Activated naive CD8-positive, alpha-beta T cell treated with anti-CD3 and anti-CD28 coated beads, Interleukin-2, amount 50 U/mL, for 16 hours (primary cell): ENCODE measurements at regions not wholly inside any gene's neighbourhood (a gene's known extent, or its start where the extent isn't known, plus 50 kb on each side); places are given as distances from the start of the nearest gene placed in this dataset.

Source experiments
- DNase-seq: peaks from one replicate; pipeline ENCODE4 v3.0.0-alpha.2; 2020; ENCODE audit warnings: low read depth, low spot score

DNA sequence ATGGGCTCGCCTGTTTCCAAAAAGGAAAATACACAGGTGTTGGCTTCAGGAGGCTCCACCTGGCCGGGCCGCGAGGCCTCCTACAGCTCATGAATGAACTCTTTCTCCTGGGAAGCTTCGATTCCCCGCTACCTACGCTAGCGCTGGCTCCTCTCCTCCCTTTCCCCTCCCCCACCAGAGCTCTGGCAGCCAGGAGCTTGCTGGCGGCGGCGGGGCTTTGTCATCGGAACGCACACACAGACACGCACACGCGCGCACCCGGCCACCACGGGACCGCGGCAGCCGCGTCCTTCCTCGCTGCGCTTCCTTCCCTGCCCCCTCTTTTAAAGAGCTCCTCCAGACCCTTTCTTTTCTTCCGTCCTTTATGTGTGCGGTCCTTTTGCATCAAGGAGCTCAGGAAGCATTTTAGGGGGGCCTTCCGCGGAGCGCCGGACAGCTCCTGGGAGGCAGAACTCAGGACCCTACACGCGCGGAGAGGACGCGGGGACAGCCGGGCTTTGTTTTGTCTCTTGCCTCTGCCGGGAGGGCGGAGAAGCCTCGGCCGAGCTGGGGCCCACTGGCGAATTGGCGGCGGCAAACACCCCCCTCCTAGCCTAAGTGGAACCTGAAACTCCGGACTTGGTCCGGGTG is 70.2 kb upstream of the BCOR start:
- DNase-seq: no peak

DNA sequence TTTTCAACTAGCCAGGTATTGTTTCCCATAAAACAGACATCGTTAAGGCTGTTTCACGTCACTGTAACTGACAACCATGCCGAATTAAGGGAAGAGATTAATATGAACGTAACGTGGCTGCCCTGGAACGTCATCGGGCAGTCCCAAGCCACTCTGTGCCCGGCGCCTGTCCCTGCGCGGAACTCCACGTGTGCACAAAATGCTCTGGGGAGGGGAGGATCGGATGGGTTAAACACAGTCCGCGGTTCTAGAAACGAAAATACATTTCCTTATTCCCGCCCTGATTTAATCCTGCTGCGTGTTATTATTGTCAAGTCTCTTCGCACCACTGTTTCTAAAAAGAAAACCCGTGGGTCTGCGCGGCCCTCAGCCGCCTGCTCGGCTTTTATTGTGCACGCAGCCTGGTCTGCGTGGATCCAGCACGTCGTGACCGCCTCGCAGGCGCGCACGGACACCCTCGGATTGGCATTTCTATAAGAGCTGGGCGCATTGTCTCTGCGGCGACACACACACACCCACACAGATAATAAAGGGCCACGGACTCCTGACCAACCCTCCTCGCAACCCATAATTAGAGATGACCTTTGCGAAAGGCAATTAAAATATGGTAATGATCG is 69.6 kb upstream of the BCOR start:
- DNase-seq: no peak

DNA sequence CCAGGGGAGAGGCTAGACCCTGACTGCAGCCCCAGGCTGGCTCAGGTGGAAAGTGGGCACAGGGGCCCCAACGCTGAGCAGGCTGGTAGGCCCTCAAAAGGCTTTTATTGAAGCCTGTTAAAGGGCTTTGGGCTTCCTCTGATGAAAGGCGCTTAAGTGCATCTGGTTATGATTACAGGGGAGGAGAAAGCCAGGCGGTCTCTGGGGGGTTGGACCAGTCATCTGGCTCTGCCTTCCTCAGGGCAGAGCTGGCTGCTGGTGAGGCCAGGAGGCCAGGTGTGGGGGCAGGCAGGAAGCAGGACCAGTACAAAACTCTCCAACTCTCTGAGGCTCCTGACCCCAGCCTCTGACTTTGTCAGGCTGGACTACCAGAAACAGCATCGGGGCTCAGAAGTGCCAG is 68.8 kb upstream of the BCOR start:
- DNase-seq: no peak

DNA sequence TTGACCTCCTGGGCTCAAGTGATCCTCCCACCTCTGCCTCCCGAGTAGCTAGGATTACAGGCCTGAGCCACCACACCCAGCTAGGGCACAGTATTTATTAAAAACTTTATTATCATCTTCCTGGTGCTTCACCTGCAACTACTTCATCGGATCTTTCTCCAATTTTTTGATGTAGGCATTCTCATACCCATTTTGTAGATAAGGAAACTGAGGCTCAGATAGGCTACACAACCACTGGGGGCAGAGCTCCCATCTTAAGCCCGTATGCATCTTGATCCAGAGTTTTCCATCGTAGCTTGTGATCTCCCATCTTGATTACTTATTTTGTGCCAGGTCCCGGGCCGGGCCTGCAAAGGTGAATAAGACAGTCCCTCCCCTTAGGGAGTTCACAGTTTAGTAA is 68.1 kb upstream of the BCOR start:
- DNase-seq: no peak

DNA sequence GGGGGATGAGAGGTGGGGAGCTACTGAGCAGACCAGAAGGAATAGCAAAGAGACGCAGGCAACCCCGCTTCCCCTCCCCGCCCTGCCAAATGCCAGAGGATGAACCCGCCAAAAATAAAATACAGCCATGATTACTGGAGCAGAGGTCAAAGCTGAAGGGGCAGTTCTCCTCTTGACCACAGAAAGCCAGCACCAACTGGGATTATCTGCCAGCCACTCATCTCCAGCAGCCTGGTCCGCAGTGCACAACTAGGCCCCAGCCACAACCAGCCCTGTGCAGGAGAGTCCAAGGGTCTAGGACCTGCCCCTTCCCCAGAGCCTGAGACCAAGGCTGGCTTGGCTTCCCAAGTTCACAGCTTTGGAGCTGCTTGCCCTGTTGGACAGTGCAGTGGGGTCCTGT is 67.4 kb upstream of the BCOR start:
- no peak for DNase-seq

DNA sequence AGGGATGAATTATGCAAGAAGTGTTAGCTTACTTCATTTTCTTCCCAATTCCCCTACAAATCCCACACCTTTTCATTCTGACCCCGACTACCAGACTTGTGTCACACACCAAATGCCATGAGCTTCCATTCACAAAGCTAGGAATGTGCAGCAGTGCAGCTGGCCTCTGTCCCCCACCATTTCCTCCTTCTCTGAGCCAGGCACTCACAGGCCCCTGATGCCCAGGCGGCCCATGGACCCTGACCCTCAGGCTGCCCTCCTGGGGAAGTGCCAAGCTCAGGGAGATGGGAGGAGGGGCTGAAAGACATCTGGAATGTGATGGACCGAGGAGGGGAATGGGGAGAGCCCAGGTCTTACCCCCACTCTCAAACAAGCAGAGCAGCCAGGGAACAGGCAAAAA is 67.0 kb upstream of the BCOR start:
- DNase-seq: no peak

DNA sequence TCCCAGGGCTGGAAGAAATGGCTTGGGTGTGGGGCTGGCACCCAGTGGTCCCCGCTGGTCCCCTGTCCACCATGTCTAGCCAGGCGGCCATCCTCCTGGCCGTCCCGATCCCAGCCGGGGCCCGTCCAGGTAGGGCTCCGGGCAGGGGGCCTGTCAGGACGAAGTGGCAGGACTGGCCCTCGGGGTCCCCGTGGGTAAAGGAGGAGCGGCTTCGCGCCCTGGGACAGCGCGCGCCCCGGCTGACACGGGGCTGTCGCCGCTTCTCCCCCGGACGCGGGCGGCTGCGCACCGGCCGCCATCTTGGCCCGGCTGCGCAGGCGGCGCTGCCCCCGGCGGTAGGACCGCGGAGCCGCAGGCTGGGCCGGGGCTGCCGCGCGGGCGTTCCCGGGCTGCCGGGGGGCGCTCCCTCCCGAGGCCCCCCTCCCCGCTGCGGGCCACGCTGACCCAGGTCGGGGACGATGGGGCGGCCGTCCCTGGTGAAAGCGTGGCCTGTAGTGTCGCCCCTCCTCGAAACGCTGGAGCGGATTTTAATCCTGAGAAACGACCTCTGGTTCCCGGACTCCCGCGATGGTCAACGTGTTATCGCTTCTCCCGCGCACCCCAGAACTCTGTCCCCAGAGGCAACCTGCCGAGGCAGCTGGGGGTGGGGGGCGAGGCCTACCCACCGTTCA is 60.4 kb upstream of the BCOR start:
- DNase-seq: no peak

DNA sequence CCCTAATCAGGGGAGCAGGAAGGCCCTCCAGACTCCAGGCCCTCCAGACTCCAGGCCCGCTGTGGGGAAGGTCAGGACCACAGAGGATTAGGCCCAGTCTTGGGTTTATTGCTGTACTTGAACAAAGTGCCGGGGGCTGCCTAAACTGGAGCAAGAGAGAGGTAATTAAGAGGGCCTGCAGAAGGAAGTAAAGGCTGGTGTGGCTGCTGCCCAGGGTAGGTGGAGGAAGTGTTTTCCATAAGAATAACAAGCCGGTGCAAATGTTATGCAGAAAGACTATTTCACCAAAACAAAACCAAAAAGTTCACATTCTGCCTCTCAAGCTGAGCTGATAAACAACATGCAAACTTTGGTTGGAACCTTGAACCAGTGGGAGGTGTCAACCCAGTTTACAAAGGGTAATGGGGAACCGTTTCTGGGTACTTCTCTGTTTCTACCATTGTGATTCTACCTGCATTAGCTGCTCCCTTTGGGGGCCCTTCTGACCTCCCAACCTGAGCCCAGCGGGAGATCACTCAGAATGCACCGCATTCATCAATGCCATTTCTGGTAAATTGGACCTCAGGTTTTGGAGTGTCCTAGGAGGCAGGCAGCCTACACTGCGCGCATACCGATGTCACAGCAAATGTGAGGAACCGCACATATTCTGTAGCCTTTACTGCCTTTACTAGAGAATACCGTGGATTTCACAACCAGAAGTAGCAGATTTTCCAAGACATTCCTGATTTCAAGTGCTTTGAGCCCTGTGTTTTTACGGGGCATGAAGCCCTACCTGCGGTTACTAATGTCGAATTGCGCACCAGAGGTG is 59.7 kb upstream of the BCOR start:
- no peak for DNase-seq

DNA sequence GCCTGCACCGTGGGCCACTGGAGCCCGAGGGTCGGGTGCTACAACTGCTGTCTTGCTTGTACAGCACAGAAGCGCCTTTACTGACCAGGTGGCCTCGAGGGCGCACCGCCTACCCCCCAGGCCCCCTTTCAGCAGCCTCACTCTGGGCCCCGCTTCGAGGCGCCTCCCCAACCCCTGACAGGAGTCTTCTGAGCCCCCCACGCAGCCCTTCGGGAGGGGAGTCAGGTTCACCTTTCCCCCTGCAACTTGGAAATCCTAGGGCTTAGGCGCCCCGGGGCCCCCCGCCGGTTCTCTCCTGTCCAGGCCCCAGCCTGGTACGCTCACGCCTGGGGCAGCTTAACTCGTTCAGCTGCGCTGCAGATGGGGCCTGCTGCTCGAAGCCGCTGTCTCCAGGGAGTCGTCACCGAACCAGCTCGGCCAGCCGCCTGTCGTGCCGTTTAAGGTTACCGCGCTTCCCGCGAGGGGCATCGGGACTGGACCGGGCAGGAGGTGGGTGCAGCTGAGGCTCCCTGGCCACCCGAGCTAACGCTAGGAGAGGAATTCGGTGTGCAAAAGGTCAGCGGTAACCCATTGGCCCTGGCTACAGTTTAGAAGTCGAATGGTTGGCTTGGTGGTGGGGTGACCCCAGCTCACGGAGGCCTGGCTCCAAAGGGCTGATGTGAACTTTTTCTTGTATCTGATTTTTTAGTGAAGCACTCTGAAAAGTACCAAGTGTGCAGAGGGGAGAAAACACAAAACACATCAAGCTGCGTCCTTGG is 58.9 kb upstream of the BCOR start:
- no peak for DNase-seq

DNA sequence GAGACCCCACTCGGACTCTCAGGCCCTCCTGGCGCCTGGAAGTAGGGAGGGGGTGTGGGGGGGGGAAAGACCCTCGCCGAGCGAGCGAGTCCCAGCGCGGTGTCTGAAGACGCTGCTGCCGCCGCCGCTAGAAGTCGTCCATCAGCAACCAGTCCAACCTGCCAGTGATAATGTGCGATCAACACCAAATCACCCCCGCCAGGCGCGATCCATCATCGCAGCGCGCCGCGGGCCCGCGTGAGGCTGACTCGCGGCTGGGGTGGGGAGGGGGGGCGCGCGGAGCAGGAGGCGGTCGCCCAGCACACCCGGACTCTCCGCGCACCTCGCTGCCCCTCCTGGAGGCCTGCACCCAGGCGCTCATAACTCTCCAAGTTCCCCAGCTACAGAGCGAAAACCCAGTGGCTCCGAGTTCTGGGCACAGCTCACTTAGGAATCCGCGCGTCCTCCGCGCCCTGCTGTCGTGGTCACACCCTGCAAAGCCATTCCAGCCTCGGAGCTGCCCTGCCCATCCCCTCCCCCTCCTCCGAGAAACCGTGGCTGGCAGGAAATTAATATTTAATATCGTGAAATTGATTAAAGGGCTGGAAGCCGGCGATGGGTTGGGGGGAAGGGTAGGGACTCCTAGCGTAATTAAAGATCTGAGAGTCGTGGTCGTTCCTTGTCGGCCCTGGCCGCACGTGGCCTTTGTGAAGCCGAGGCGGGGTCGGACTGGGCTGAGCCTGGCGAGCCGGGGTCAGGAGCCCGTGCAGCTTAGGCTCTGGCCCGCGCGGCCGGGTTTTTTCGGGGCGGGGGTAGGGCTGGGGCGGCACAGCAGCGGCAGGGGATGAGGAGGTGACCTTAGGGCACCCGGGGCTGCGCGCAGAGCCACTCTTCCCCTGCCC is 58.1 kb upstream of the BCOR start:
- no peak for DNase-seq

DNA sequence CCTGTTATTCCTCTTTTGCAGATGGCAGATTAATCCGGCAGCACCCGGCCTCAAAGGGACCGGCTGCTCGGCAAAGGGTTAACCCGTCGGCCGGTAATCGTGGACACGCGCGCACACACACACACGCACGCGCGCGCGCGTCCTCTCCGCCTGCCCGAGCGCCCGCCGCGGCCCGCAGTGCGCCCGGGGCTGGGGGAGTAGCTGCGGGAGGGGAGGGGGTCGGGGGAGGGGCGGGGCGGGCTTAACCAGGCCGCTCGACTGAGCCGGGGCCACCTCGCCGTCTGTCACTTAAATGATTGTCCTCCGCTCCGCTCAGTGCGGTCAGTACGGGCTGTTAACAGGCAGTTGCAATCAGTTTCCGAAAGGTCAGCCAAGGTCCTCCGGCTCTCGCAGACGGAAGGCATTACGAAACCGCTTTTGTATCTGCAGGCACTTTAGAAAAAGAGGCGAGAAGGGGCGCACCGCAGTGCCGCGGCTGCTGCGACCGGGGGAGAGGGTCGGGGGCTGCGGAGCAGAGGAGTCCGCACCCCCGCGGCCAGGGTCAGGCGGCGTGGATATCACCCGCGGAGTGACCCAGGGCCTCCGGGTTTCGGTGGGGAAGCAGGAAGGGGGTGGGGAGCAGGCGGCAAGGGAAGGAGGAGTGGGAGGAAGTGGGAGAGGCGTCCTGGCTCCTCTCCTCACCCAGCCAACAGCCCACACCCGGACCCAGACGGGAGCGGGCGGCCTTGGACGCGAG is 57.3 kb upstream of the BCOR start:
- no peak for DNase-seq

DNA sequence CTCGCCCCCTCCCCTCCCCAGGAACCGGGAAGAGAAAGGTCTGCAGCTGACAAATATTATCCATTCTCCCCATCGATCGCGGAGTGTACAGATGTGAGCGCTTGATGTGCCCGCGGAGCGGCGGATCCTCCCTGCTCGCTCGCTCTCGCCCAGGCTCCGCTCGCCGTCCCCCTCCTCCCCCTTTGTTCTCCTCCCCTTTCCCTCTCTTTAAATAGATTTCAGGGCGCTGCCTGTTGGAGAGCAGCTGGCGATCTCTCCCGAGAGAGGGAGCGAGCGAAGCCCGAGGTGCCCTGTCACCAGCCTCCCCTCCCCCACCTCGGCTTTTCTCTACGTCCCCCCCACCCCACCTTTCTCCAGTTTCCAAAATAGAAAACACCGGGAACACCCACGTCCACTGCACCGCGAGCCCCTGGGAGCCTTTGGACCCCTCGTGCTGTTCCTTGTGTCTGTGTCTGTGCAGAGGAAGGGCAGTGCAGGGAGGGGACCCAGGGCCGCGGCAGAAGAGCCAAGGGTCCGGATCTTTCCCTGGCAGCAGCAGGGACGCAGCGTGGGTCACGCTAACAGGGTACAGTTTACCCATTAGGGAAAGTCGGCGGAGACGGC is 56.6 kb upstream of the BCOR start:
- DNase-seq: no peak

DNA sequence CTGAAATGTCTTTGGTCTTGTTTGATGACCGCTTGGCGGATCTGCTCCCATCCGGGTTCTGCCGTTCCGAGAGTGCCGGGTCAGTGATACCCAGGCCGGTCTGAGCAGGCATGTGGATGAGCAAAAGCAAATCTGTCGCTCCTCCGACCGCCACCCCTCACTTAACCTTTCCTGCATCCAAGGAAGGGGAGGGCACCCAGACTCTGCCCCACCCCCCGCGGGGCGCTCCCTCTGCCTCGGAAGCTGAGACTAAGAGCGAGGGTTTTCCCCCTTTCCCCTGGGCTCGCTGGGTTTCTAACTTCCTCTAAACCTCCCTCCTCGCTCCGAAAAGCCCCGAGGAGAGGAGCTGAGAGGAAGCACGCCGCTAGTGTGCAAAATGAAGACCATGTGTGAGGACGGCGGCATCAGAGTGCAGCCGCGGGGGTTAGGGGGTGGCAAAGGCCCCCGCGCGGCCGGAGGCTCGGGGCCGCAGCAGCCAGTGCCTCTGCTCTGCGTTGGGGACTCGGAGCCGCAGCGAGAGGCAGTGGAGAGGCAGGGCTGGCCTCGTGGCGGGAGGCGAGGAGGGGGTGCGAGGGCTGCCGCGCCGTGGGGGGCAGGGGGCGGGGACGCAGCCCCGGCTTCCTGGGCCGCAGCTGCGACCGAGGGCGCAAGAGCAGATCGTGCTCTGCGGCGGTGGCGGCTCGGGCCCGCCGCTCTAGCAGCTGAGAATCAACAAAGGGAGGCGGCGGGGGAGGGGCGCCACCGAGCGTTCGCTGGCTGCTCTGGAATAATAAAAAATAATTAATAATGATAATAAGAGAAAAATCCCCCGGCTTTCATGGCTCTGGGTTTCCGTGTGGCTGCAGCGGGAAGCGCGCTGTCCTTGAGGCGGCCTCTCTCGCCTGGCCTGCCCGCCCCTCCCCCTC is 55.8 kb upstream of the BCOR start:
- DNase-seq: no peak

DNA sequence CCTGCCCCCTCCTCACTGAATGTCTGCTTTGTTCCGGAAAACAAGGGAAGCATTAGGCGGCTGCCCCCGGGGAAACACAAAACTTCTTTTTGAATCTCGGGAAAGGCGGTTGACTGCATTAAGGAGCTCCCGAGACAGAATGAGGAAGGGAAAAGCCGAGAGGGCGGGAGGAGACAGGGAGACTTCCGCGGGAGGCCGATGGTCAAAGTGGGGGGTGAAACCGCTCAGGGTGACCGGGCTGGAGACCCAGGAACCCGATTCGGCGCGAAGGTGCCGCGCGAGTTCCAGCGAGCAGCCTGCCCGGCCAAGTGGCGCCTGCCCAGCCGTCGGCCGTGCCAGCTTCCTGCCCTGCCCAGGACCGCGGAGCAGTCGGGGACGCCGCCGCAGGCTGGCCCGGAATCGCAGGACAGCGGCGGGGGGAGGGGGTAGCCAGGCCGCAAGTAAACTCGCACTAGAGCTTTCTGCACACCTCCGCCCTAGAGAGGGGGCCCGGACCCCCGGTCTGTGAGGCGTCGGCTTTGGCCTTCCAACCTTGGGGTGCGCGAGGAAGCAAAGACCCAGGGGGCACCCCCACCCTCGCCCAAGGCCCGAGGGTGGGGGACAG is 55.1 kb upstream of the BCOR start:
- no peak for DNase-seq

DNA sequence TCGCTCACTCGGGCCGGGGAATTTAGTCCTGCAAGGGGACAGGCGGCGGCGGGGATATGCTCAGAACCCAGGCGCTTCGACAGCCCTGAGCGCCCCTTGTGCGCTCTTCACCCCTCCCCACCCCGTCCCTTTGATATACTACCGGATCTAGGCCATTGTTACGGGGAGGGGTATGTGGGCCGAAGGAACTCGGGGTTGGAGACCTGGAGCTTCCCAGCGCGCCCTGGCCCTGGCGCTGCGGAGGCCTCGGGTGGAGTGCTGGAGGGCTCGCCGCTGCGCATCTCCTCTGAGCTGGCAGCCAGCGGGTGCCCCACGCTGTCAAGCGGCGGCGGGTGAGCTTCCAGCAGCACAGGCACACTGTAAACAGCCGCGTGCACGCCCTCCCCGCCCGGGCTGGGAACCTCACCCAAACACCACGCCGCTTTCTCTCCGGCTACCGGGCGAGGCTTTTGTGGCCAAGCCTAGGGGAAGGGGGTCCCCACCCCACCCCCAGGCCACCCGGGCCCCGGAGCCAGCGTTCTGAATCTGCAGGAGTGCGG is 54.5 kb upstream of the BCOR start:
- no peak for DNase-seq

DNA sequence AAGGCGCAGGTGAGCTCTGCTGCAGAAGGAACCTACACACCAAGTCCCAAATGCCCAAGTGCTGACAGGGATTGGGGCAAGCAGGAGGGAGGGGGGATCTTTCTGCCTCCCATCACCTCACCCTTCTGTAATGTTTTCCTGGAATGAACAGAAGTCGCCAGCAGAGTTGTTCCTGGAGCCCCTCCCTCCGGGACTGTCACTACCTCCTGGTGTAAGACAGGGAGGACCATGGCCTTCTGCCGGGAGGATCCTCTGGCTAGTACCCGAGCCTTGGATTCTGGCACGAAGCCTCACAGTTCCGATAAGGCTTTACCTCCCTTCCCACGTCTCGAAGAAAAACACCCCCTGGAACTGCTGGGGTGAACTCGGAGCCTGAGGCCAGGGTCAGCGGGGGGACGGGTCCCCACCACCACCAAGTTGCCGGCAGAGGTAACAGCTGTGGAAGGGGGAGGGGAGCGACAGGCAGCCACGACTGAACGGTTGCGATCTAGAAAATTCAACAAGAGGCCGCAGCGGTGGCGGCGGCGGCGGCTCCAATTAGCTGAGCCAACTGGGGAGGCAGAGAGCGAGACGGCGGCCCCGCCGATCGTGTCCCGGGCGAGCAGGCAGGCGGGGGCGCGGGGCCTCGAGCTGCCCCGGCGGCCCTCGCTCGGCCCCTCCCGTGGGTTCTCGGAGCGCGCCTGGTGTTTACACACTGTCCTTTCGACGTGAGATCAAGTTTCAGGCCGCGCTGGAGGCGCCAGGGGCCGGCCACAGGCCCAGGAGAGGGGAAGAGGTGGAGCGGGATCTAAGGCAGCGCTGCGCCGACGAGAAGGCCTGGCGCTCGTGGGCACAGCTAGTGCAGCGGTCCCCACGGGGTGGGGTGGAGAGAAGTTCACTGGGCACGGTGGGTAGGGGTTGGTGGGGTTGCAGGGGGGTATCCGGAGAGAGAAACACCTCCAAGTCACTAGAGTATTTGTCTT is 53.7 kb upstream of the BCOR start:
- DNase-seq: no peak

DNA sequence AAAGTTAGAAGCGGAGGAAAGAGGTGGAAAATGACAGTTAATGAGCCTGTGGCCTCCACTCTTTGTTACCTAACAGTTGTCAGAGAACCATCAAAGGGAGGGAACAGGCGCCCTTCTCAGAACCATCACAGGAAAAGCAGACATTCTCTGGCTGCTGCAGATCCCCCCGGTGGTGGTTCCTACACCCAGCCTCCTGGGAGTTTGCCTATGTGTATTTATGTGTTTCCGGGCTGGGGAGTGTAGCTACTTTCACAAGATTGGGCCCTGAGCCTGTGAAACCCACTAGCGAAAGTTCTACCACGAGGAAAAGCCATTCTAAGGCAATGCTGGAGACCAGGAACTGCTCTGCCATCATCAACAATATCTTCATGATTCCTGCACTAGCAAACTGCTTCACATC is 52.7 kb upstream of the BCOR start:
- no peak for DNase-seq
